Brain pericyte (primary cell): ENCODE measurements at regions not wholly inside any gene's neighbourhood (a gene's known extent, or its start where the extent isn't known, plus 50 kb on each side); places are given as distances from the start of the nearest gene placed in this dataset.
"Not testable (repeated sequence)": the region's sequence is repeated elsewhere in the genome, so short reads cannot be mapped to it uniquely, and the experiment has no call there.

Source experiments
- DNase-seq: peaks from one replicate; pipeline ENCODE4 v3.0.0-alpha.2; 2012; ENCODE audit warnings: low read depth, low spot score

GRCh38 chr9:31304576-31304975 is 1079.9 kb upstream of the ACO1 start:
- no peak for DNase-seq

- DNase-seq = no peak
These were observed 1070.2 kb upstream of the ACO1 start for GRCh38 chr9:31314241-31314640.

- no peak for DNase-seq
These were observed 1063.9 kb upstream of the ACO1 start for GRCh38 chr9:31320494-31320893.

GRCh38 chr9:31321256-31321655 is 1063.2 kb upstream of the ACO1 start:
- no peak for DNase-seq

DNA sequence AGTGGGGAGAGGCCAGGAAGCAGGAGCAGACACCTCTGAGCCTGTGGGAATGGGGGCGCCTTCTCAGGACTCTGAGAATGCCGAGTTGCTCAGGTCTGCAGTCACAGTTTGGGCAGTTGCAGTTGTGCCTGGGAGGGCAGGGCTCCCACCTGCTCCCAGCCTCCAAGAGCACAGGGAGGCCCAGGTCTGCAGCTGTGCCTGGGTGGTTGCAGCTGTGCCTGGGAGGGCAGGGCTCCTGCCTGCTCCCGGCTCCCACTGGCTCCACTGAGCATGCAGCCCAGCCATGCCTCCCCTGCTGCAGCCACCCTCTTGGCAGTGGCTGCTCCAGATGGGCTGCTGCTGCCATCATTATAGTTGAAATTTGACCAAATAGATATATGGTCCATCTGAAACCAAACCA is 1062.8 kb upstream of the ACO1 start:
- no peak for DNase-seq

DNA sequence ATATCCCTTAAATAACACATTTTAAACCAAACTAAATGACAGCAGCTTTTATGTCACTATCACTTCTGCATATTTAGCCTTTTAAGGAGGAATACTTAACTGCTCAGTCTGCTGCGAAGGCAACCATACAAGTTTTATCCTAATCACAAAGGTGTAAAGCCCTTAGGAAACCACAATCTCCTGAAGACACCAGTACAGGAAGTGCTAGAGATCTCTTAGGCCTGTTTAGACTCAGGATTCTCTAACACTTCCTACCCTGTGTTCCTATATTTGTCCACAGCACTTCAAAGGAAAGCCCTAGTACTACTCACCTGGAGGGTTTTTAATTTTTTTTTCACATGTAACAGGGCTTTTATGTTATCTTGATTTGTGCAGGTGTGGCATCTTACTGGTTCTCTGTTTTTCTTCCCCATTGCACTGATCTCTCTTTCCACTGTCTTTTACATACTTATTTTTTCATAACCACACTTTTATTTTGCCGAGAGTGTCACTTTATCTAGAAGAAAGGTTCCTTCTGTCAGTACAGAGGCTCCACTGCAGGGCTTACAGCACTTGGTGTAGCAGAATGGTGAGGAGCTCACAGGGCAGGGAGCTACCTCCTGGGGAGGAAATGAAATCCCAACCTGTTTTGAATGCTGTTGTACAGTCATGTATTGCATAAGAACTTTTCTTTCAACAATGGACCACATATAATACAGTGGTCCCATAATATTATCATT is 1060.6 kb upstream of the ACO1 start:
- DNase-seq = no peak

- DNase-seq = no peak
These were observed 1058.7 kb upstream of the ACO1 start for GRCh38 chr9:31325778-31326177.

GRCh38 chr9:31326883-31327282 is 1057.6 kb upstream of the ACO1 start:
- not testable (repeated sequence) for DNase-seq

DNA sequence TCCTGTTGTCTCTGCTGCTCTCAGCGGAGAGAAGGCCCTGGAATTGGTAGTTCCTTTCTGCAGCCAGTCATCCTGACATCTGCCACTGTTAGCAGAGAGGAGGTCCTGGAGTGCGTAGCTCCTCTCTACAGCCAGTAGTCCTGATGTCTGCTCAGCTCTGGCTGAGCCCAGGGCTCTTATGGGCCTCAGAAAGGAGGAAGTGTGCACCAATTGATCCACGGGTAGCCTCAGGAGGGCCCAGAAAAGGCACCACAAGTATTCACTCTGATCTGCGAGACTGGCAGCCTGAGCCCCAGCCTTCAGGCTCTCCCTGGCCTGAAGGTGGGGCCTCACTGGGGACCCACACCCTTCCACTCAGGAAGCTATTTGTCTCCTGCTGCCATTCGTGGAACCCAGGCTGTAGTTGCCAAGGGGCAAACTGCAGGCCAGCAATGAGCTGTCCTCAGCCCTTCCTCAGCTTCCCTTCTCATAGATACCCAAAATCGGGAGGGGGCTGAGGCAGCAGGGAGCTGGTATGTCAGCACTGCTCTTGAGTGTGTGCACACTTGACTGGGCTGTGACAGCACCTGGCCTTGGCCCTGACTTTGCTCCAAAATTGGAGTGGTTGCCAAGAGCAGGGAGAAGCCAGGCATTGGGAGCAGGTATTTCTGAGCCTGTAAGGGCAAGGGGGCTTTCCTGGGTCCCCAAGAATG is 1049.5 kb upstream of the ACO1 start:
- no peak for DNase-seq

DNA sequence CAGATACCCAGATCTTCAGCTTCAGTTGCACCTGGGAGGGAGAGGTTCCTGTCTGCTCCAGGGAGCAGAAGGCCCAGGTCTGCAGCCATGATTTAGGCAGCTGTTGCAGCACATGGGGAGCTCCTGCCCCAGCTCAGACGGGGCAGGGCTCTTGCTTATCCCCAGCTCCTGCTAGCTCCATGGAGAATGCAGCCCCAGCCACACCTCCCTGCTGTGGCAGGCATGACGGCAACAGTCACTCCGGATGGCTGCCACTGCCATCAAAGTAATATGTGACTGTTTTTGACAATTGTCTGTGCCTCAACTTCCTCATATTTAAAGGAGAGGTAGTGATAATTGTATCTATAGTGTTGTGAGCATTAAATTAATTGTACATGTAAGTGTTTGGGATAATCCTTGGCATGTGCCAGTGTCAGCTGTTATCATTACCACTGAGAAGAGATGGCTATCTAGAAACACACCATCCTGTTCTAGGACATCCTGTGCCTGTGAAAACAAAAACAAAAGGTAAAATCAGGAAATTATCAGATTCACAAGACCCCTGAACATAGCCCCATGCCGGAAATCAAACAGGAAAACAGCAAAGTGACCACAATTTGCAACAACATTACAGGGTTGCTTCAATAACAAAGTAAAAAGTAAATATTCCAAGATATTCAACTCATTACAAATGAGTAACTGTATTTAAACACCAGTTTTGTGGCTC is 1048.8 kb upstream of the ACO1 start:
- DNase-seq = no peak

DNA sequence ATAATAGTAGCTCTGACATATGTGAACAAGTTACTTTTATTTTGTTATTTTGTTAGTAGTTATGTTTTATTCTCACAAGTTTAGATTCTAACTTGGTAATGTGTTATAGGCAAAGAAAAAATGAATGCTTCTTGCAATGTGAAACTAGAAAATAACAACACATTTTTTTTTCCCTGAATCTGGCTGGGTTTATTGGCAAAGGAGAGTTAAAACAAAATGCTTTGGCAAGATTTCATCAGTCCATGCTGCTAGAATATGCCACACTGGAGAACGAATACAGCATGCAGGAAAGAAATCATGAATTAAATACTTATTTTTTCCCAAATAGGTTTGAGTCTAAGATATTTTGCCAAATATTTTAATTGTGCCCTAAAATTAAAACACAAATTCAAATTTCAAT is 1048.1 kb upstream of the ACO1 start:
- no peak for DNase-seq

DNA sequence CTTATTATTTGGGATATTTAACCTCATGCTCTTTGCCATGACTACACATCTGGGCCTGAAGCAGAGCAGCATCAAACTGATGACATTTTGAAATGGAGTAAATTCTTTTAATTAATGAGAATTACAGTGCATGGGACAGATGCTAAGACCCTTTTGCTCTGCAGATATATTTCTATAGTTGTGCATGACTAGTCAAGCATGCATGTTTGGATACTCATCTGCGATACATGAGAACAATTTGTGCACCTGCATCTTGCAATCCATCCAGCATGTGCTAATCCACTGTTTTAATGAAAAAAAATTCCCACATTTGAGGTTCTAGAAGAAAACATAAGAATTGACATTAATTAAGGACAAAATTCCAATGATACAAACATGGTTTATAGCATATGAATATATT is 1047.6 kb upstream of the ACO1 start:
- DNase-seq = no peak

GRCh38 chr9:31347082-31347617 is 1037.3 kb upstream of the ACO1 start:
- DNase-seq = peak; percentile 10

GRCh38 chr9:31355159-31355882 is 1029.1 kb upstream of the ACO1 start:
- no peak for DNase-seq

- no peak for DNase-seq
These were observed 1028.5 kb upstream of the ACO1 start for GRCh38 chr9:31355965-31356364.

GRCh38 chr9:31359071-31359470 is 1025.4 kb upstream of the ACO1 start:
- DNase-seq = no peak

GRCh38 chr9:31364171-31364570 is 1020.3 kb upstream of the ACO1 start:
- DNase-seq = no peak

GRCh38 chr9:31372799-31373587 is 1011.5 kb upstream of the ACO1 start:
- no peak for DNase-seq

DNA sequence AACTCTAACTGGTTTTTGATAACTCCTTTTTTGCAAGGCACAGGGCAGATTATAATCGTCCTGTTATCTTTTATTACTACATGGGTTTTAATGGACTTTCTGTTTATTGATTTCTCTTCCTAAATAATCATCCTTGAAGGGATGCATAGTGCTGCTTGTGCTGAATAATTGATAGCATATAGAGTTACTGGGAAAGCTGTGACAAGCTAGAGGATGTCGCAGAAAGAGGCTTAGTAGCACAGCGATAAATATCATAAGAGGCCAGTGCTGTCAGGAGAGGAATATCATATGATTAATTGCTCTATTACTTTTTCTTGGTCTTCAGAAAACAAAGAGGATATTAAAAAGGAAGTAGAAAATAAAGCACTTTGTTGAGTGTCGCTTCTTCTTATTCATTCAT is 1007.1 kb upstream of the ACO1 start:
- DNase-seq = no peak

DNA sequence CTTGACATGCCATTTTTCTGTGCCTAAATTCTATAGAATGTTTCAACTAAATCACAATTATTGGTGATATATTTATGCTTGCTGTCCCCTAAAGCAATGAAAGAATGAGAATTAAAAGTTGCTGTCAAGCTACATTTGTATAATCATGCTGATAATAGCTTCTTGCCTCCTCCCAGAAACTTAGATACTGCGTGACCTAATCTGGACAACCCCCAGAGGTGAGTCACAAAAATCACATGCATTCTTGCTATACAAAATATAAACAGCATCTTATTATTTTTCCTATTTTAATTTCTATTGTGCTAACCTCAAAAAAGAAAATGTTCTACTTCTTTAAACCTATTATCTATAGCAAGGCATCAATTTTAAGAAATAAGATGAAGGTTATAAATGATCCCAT is 995.8 kb upstream of the ACO1 start:
- DNase-seq = no peak

DNA sequence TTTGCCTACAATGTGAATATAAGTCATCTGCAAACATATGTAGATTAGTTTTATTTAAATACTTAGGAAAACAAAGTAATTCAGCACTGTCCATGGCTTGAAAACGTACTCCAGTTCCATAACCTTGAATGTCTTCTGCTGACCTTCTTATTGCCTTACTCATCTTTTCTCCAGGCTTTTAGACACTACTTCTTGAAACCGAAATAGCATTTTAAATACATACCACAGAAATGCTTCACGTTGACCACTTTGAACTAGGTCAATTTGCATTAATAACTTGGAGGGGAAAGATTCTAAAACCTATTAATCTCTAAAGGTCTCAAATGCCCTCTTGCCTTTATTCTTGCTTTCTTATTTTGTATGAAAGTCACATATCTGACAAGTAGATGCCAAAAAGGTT is 995.4 kb upstream of the ACO1 start:
- no peak for DNase-seq
